LHCN-M2 (cell line): ENCODE measurements at regions not wholly inside any gene's neighbourhood (a gene's known extent, or its start where the extent isn't known, plus 50 kb on each side); places are given as distances from the start of the nearest gene placed in this dataset.
"Not testable (repeated sequence)": the region's sequence is repeated elsewhere in the genome, so short reads cannot be mapped to it uniquely, and the experiment has no call there.

ENCODE experiments used
- DNase-seq: peaks from one replicate; pipeline ENCODE4 v3.0.0-alpha.2; 2012; ENCODE audit warnings: low read depth

DNA sequence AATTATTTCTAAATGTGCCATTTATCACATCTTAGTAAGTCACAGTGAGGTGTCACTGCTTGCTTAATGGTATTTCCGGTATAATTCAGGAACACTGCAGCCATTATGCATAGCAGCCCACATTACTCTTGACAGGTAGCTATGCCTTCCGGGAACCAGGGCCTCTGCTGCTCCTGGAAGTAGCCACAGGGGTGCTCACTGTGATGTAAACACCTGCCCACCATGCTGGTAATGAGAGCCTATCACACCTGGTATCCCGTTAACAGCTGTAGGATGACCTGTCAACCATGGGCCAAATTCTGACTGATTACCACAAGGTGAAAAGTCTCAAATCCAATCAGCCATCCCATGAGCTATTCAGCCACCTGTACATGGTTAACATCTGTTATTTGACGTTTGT is 647.0 kb upstream of the NXPH2 start:
- no peak for DNase-seq

DNA sequence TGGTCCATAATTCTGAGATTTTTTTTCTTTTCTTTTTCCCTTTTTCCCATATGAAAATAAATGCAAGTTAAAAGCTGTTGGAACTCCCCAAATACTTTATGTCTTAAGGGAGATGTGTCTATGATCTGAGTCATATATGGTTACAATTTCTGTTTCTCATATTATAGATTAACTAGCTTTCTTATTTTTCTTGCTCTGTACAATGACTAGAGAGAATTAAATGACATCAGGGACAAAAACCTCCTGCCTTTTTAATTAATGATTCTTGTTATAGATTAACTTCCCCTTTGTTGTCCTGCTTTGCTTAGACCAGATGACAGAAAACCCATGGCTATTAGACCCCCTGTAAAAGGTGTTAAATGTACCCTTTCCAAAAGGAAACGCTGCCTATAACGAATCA is 643.9 kb upstream of the NXPH2 start:
- DNase-seq = no peak

DNA sequence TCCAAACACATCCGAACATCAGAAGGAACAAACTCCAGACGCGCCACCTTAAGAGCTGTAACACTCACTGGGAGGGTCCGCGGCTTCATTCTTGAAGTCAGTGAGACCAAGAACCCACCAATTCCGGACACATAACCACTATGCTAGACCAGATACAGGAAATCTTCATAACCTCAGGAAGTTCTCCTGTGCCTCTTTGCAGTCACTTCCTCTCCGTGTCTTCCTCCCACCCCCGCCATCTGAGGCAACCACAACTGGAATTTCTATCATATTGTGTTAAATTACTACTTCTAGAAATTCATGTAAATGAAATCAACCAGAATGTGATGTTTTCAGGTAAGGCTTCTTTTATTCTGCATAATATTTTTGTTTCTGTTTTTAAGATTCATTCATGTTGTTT is 631.0 kb upstream of the NXPH2 start:
- no peak for DNase-seq

DNA sequence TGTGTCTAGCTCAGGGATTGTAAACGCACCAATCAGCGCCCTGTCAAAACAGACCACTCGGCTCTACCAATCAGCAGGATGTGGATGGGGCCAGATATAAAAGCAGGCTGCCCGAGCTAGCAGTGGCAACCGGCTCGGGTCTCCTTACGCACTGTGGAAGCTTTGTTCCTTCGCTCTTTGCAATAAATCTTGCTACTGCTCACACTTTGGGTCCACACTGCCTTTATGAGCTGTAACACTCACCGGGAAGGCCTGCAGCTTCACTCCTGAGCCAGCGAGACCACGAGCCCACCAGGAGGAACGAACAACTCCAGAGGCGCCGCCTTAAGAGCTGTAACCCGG is 630.6 kb upstream of the NXPH2 start:
- not testable (repeated sequence) for DNase-seq

DNA sequence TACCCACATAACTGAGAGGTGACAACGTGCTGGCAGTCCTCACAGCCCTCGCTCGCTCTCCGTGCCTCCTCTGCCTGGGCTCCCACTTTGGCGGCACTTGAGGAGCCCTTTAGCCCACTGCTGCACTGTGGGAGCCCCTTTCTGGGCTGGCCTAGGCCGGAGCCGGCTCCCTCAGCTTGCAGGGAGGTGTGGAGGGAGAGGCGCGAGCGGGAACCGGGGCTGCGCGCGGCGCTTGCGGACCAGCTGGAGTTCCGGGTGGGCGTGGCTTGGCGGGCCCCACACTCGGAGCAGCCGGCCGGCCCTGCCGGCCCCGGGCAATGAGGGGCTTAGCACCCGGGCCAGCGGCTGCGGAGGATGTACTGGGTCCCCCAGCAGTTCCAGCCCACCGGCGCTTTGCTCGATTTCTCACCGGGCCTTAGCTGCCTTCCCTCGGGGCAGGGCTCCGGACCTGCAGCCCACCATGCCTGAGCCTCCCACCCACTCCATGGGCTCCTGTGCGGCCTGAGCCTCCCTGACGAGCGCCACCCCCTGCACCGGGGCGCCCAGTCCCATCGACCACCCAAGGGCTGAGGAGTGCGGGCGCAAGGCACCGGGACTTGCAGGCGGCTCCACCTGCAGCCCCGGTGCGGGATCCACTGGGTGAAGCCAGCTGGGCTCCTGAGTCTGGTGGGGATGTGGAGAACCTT is 630.1 kb upstream of the NXPH2 start:
- DNase-seq = not testable (repeated sequence)

DNA sequence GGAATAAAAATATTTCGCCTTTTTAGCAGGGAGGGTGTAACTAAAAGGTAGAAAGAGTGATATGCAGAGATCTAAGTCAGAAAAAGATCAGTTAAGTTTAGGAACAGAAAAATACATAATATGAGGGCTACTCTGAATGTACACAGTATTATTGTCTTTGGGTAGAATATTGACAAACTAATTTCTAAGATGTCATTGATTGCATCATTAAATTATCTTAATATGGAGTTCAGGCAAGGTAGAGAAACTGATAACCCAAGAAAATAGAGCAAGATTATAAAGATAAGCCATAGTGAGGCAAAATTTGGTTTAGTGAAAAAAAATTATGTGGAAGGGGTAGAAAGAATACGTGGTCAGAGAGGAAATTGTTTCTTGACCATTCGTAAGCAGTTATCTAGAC is 629.0 kb upstream of the NXPH2 start:
- no peak for DNase-seq

DNA sequence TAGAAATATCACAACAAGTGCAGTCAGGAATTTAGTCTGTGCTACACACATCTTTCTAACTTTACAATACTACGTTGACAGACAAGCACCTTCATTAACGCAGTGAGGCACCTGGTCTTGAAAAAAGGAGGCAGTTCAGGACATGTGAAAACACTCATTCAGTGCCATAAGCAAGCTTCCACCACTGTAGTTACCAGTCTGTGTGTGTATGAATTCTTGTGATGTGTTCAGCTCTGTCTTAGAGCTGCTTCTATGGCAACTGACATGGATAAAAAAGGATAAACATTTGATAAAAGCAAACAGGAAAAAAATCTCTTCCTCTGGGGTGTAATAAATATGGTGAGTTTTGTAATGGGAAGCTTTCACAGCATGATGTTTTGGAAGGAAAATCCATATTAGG is 623.8 kb upstream of the NXPH2 start:
- no peak for DNase-seq

DNA sequence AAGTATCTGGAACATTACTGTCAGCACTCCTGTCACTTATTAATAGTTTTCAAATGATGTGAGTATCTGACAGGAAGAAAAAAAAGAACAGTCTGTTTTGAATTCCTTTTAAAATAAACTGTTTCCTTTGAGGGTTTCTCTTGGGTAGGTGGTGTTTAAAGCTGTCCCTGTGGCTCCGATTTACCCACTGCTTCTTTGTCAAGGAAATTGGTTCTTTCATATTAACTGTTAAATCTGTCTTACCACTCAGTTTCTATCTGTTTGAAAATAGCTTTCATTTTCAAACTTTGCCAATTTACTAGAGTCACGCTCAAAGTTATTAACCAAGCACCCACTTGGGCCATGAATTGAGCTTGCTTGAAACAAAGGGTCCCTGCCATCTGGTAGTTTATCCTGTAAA is 614.6 kb upstream of the NXPH2 start:
- no peak for DNase-seq

DNA sequence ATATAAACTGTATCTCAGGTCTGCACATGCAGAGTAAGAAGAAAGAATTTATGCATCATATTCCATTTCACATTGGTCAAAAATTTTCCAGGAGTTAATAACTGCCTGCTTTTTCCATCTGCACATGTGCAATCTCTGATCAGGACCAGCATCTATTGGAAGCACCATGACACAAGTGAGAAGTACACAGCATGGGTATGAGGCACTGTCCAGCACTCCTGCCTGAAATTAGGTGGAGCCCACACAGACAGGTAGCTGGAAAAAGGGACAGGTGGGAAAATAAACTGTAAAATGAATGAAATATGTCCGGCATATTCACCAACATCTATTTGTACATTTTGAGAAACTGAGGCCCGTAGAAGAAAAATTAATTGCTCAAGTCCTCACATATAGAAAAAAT is 609.2 kb upstream of the NXPH2 start:
- DNase-seq = no peak

DNA sequence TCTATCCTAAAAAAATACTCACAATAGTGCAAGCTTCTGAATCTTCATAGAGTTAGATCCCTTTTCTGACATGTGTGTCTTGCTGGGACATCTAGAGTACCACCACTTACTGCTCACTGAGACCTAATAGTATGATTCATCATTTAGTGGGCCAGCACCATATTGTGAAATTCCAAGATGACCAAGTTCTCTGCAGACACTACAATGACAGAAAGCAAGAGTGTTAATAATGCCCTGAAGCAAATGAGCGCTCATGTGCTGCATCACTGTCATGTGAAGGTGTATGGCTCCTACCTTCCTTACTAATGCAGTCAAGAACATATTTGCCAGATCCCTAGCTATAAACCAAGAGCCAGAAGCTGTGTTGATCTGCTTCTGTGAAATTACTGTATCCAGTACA is 606.2 kb upstream of the NXPH2 start:
- no peak for DNase-seq

DNA sequence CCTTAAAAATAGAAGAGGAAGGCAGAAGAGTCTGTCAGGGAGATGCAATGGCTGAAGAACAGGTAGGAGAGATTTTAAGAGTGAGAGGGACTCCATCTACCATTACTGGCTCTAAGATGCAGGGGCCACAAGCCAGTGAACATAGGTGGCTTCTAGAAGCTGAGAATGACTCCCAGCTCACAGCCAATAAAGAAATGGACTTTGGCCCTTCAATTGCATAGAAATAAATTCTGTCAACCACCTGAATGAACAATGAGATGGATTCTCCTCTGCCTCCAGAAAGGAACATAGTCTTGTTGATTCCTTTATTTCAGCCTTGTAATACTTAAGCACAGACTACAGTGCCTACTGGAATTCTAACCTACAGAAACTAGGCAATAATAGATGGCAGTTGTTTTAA is 603.3 kb upstream of the NXPH2 start:
- no peak for DNase-seq

DNA sequence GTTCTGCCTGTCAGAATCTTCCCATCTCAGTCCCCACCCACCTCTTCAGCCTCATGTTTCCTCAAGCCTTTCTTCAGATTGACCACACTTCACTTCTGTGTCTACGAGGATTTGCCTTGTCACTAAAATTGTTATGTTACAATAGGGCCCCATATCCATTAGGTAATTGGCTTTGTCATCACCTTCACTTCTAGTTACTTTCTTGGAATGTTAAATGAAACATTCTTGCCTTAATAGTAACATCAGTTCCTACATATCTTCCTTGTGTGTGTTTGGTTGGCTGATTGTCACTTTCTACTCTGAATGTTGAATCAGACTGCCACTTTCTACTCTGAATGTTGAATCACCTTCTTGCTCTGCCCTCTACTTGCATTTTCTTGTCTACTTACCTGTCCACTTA is 599.9 kb upstream of the NXPH2 start:
- DNase-seq = no peak

DNA sequence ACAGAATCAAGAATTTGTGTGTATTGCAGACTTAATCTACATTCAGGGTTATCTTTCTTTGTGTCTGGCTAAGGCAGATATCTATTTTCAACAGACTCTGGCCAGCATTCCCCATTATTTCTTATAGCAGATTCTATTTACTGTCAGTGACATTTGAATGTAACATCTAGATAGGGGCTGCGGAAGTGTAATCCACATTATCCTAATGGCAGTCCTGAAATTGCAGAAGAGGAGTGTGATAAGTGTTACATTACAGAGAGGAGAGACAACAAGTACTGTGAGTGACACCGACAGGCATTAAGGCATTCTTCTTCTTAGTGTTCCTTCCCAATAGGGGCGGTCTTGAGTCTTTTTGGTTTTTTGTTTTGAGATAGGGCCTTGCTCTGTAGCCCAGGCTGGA is 598.2 kb upstream of the NXPH2 start:
- DNase-seq = no peak

DNA sequence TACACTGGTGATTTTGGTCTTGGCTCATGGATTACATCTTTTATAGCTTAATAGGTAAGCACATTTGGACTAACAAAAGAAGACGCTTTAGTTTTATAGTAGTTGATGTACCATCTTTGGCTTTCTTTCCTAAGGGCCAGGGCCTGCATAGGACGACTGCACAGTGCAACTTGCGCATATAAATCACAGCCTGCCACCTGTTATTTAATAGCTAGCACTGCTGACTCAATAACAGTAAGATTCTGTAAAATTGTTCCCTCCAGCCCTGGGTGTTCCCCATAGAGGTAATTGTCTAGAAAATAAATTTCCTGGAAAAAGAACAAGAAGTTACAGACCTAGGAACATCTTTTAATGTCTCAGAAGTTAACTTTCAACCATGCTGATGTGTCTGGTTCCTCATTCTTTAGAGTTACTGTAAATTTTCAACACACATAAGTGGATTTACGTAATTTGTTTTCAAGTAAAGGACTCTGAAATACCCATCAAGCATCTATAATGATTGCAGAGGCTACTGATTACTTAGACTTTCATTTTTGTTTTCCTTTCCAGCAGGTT is 594.2 kb upstream of the NXPH2 start:
- no peak for DNase-seq

DNA sequence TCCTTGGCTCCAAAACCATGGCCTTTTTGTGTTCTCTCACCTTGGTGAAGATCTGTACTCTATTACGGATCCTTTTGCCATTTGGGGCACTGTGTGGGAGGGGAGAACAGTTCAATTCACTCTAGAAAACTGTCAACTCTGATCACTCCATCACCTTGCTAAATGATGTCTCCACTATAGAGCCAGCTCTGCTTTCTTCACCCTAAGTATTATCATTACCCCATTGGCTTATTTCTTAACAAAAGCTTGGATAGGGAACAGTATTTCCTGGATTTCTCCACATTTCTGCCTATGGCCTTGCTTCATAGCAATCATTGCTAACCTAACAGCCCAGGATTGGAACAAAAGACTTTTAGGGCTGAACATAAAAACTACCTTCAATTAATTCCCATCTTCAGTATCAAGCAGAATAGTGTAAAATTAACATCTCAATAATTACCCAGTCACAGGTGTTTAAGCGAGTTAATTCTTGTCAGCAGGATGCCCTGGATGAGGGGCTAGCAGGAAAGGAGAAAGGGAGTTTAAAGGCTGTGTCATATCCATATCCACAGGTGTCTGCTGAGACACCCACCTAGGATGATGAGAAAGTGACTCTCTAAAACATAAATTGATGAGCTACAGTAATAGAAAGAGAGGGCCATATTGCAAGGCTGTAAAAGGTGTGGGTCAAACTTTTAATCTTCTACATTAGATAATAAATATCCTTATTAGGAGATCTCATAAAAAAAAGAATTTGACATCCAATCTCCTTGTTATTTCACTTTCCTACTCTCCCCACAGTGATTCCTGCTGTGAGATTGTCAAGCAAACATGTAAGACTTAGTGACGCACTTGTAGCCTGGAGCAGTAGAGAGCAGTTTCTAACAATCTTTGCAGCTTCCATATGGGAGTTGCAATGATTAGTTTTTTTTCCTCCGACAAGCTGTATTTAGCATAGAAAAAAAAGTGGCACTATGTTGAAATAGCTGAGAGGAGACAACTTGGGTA is 589.5 kb upstream of the NXPH2 start:
- DNase-seq = no peak

DNA sequence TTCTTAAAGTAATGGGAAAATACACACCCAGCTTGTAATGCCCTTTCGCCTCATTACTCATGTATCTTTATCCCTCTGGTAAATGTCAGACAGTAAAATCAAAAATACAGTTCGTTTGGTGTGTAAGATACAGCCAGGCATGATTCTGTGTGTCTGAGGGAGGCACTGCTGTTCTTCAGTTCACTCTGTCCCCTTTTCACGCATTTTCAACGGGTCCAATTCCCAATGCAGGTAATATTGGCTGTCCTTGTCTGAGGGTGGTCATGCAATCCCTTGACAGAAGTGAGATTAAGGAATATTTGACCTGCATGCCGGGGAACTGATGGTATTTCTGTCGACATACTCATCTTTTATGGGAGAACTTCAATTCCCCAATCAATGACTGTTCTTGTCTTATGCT is 587.2 kb upstream of the NXPH2 start:
- DNase-seq = no peak

DNA sequence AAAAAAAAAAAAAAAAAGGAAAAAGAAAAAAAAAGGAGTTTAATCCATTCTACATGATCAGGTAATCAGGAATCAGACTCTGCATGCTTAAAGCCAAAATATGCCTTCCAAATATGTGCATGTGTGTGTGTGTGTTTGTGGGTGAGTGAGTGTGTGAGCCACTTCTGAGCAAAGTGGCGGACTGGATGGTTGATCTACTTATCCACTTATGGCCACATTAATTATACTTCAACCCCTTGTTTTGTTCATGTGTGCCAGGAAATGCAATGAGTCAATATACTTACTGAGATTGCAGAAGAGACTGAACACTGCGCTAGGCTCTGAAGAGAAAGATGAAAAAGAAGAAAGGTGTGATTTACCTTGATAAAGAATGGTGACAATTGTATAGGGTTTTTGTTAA is 586.5 kb upstream of the NXPH2 start:
- no peak for DNase-seq

DNA sequence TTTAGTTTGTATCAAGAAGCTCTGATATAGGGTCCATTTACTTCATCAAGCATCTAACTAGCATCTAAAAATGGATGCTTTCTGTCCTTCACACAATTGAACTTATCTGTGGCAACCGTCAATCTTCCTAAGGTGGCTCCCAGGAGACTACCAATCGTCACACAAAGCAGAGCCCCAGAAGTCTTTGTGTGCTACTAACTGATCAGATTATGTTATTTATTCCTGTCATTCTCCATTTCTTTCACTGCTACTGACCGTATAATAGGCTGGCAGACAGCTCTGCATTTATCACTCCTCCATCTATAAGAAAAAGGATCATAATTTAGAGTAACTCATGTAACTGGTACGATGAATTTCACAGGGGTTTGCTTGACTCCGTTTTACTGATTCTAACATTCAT is 585.0 kb upstream of the NXPH2 start:
- DNase-seq = no peak

DNA sequence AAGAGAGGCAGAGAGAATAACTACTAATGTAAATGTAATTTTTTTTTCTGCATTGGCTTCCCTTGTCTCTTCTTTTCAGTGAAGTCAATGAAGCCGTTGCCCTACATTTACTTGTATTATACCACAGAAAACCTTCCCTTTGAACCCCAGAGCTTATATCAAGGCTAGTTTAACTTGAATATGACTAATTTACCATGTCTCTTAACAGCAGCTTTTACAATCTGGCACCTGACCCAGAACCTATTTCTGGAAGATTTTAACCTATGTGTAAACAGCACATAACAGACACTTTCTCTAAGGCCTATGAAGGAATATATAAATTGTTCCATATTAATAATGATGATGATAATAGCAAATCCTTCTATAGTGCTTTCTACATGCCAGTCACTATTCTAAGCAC is 580.5 kb upstream of the NXPH2 start:
- no peak for DNase-seq

DNA sequence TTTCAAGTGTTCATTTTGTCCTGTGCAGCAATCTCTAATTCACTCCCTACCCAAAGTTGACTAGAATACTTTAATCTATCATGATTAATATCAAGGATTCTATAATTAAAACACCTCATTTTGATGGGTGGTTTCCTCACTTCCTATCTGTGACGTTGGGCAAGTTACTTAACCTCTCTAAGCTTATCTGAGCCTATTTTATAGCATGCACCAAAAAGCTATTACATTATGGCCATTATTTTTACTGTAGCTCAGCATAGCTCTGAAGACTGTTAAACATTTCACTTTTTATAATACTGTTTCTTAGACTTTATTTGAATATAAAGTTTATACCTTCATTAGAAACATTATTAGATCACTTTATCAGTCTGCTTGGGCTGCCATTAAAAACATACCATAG is 579.6 kb upstream of the NXPH2 start:
- no peak for DNase-seq

DNA sequence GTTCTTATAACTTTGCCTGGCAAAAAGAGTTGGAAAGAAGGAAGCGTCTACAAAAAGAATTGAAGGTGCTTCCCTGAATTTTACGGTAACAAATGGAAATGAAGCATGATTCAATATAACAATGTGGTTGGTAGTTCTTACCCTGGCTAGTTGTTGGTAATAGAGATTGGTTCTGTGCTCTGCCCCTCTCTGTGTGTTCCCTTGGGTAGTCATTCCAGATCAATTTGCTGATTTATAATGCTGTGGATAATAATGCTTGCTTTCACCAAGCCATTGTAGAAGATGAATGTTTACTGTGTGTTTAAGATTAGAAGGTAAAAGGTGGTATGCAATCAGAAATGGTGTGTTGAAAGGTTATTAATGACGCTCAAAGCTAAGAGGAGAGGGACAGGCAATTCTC is 577.8 kb upstream of the NXPH2 start:
- no peak for DNase-seq

DNA sequence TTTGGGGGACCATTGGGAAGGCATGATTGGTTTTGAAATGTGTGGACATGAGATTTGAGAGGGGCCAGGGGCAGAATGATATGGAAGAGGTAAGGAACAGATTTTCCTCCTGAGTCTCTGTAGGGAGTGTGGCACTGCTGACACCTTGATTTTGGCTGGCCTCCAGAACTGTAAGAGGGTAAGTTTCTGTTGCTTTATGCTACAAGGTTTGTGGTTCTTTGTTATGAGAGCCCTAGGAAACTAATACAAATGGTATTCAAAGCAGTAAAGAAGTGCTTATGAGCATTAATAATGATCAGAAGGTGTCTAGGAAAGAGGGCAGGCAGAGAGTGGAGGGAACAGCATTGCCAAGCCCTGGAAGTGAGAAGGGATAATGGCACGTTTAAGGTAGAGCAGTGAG is 574.3 kb upstream of the NXPH2 start:
- DNase-seq = no peak

DNA sequence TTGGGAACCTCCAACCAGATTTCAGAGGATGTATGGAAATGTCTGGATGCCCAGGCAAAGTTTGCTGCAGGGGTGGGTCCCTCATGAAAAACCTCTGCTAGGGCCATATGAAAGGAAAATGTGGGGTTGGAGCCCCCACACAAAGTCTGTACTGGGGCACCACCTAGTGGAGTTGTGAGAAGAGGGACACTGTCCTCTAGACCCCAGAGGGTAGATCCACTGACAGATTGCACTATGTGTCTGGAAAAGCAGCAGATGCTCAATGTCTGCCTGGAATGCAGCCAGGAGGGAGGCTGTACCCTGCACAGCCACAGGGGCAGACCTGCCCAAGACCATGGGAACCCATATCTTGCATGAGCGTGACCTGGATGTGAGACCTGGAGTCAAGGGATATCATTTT is 573.7 kb upstream of the NXPH2 start:
- no peak for DNase-seq
